ENCODE measurements at regions not wholly inside any gene's neighbourhood (a gene's known extent, or its start where the extent isn't known, plus 50 kb on each side); places are given as distances from the start of the nearest gene placed in this dataset.
"Not testable (repeated sequence)": the region's sequence is repeated elsewhere in the genome, so short reads cannot be mapped to it uniquely, and the experiment has no call there.

GRCh38 chr7:19623676-19624075 lies 85.2 kb downstream of the POLR1F start:
- no peak for DNase-seq

- DNase-seq, result no peak
Measured at GRCh38 chr7:19621740-19622139, 87.1 kb downstream of the POLR1F start.

DNA sequence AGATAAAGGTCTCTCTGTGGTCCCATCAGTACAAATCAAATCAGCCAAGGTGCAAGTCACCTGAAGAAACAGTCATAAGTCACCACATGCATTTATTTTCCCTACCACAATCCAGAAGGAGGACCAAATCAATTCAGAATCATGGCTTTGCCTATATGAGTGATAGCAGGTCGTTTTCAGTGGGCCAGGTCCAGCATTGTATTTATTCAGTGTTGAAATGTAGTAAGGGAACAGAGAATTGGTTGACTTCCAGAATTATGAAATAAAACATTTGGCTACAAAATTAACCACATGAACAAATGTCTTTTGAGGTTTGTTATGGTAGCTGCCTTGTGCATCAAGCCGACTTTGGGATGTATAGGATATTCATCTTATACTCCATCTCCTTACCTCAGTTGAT lies 88.4 kb downstream of the POLR1F start:
- no peak for DNase-seq

GRCh38 chr7:19619122-19619521 lies 89.7 kb downstream of the POLR1F start:
- no peak for DNase-seq

- DNase-seq, result no peak
Measured at GRCh38 chr7:19617901-19618300, 90.9 kb downstream of the POLR1F start.

DNA sequence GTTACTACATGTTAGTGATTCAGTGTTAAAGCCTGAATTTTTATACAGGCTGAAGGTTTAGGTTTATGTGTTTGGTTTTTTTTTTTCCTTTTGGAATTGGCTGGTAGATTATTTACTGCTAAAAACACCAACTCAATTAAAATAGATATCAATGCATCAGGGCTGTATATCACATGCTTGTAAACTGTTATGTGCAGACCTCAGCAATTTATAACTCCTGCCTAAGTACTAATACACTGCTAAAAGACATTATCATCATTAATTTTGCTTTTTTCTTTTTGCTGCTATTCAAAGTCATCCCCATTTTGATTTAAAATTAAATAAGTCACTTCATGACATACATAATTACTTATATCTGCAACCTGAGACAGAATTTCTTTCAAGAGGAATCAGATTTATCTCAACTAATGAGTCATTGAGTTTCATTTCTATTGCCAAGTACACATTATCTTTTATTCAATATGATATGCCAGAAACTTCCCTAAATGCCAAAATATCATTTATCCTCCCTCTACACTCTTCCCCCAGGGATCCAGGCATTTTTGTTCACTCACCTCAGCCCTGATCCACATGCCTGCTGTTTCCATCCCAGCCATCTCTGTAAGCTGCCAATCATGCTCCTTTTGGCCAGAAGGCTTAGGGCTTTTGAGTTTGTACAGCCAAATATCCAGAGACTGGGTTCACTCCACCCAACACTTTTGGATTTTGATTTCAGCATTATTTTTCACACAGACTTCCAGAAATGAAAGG lies 98.5 kb downstream of the POLR1F start:
- DNase-seq, result no peak

DNA sequence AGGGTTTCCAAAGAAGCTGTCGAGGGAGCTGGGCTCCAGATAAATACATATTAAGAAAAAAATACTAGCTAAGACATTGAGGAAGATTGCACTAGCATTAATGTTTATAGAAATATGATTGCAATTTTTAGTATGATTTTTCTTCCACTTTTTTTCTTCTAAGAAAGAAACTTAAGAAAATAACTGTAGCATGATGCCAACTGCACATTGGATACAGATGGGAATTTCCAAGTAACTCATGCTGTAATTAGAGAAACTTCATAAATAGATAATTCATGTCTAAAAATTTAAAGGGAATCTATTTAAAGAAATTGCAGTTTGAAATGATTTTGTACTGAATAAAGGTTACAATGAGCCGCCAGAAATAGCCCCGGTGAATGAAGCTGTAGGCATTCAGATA lies 119.4 kb downstream of the POLR1F start:
- no peak for DNase-seq

DNA sequence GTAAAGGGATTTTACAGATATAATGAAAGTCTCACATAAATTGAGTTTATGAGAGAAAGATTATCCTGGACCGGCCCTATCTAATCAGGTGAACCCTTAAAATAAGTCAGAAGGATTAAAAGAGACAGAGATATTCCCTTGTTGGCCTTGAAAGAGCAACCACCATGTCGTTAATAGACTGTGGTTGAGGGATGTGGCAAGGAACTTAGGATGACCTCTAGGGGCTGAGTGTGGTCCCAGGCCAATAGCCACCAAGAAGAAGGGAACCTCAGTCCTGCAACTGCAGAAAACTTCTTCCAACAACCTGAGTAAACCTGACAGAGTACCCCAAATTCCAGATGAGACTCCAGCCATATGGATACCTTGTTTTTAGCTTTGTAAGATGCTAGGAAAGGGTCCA lies 121.5 kb downstream of the POLR1F start:
- DNase-seq, result no peak

DNA sequence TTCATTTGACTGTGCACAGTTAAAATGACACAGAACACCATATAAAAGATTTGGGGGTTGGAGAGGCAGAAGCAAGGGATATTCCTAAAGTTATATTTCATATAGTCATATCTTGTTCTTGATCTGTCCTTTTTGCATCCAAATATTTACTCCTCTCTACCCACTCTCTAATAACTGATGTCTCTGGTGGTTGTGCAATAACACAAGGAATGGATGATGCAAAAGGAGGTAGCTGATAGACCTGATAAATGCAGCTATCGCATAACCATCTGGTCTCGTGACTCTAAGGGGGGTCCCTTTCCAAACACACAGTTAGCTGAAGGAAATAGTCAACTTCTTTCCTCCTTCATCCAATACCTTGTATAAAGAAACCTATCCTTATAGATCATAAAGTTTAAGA lies 123.1 kb downstream of the POLR1F start:
- DNase-seq, result no peak

DNA sequence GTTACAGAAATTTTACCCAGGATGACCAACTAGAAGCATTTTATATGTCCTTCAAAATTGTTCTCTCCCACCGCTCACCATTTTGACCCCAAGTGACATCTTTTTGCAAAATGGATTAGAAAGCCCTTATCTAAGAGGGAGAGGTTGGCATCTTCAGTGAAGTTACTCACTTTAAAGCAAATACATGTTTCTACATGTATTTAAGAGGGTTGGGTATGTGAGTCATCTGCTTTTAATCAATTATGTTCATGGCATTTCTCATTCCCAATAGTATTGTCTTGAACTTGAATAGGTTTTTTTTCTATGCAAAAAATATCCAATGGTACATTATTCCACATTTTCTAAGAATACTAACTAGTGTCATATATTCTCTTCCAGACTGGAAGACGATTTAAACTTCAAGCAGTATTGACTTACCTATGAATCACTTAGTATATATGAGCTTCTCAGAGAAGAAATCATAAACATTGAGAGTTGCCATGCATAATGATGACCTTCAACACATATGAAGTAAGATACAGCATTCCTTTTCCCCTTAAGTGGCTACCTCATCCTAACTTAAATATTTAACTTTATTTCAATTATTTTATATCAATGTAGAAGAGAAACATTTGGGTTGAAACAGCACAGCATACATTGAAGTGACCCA lies 132.8 kb downstream of the POLR1F start:
- no peak for DNase-seq

DNA sequence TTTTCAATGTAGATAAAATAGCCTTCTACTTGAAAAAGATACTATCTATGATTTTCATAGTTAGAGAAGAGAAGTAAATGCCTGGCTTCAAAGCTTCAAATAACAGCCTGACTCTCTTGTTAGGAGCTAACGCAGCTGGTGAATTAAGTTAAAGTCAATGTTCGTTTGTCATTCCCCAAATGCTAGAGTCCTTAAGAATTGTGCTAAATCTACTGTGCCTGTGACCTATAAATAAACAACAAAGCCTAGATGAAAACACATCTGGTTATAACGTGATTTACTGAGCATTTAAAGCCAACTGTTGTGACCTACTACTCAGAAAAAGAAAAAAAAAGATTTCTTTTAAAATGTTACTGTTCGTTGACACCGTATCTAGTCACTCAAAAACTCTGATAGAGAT lies 134.7 kb downstream of the POLR1F start:
- no peak for DNase-seq

- DNase-seq, result no peak
Measured at GRCh38 chr7:19572566-19572965, 136.3 kb downstream of the POLR1F start.

GRCh38 chr7:19567011-19567410 lies 141.8 kb downstream of the POLR1F start:
- DNase-seq, result no peak

DNA sequence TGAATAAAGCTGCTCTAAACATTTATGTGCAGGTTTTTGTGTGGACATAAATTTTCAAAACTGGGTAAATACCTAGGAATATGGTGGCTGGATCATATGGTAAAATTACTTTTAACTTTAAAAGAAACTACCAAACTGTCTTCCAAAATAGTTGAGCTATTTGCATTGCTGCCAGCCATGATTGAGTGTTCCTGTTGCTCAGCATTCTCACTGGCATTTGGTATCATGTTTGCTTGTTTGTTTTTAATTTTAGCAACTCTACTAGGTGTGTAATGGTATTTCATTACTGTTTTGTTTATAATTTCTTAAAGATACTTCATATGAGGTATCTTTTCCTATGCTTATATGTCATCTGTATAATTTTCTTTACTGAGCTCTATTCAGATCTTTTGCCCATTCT lies 143.2 kb downstream of the POLR1F start:
- DNase-seq, result no peak

GRCh38 chr7:19561121-19561805 lies 147.6 kb downstream of the POLR1F start:
- no peak for DNase-seq

GRCh38 chr7:19560111-19560883 lies 148.5 kb downstream of the POLR1F start:
- DNase-seq, result no peak

DNA sequence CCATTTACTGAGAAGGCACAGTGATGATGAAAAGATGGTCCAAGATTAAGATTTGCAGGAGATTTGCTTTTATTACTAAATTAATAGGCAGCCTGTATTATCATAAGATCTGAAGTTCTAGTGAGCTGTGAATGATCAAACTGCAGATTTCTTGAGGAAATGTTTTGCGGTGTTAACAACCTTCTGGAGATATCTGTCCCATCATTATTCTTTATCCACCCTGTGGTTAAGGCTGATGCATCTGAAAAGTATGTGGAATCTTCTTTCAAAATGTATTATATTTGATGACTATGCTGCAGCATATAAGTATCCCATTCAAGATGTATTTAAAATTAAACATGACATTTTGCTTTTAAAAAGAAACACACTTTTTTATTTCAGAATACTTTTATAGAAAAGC lies 150.3 kb downstream of the POLR1F start:
- DNase-seq, result no peak

GRCh38 chr7:19557726-19558465 lies 150.9 kb downstream of the POLR1F start:
- no peak for DNase-seq

DNA sequence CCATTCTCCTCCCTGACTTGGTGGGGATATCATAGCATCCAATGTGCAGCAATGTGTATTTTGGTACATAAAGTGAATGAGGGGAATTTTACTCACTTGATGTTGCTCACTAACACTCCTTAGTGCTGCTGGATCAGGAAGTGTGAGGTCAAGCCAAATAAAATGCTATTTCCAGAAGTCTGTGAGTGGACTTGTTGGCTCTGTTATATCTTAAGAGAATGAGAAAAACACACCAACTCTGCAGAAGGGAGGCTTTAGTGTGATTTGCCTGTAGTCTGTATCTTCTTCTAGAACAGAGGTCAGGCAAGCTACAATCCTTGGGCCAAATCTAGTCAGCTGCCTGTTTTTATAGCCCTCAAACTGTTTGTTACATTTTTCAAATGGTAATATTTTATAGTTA lies 154.3 kb downstream of the POLR1F start:
- no peak for DNase-seq

GRCh38 chr7:19552576-19552975 lies 156.3 kb downstream of the POLR1F start:
- no peak for DNase-seq

- DNase-seq, result not testable (repeated sequence)
Measured at GRCh38 chr7:19549246-19549645, 159.6 kb downstream of the POLR1F start.

DNA sequence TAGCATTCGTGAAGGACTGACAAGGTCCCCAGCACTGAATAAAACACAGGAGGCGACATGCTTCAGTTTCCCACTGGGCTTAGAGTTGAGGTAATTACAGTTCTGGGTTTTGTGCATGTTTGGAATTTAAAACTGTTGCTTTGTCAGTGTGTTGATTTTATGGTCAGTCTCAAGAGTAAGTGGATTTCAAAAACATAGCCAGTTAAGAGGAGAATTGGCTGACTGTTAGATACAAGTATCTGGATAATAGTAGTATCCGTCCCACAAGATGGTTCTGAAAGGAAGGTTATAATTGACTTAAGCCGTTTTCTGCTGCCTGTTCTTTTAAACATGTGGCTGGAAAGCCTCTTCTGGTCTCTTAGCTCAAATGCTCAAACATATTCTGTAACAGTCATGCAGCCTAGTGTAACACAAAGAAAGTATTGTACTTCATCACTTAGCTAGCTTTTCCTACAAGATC lies 170.9 kb downstream of the POLR1F start:
- no peak for DNase-seq

DNA sequence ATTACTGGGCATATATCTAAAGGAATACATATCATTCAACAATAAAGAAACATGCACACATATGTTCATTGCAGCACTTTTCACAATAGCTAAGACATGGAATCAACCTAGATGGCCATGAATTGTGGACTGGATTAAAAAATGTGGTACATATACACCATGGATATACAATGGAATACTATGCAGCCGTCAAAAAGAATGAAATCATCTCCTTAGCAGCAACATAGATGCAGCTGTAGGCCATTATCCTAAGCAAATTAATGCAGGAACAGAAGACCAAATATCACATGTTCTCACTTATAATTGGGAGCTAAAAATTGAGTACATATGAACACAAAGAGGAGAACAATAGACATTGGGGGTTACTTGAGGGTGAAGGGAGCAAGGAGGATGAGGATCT lies 175.6 kb downstream of the POLR1F start:
- DNase-seq, result no peak

All from KG1 (cell line).